ENCODE measurements at regions not wholly inside any gene's neighbourhood (a gene's known extent, or its start where the extent isn't known, plus 50 kb on each side); places are given as distances from the start of the nearest gene placed in this dataset.

GRCh38 chrX:46295963-46296362, 249.3 kb downstream of the ZNF674 start:
- no peak for TF ChIP-seq CTCF (IDR thresholded peaks at IDR 0.05)
- TF ChIP-seq POLR2A (IDR thresholded peaks at IDR 0.05), result no peak
